HCT116 (cell line): ENCODE measurements at regions not wholly inside any gene's neighbourhood (a gene's known extent, or its start where the extent isn't known, plus 50 kb on each side); places are given as distances from the start of the nearest gene placed in this dataset.

Experiments used
- ATAC-seq: fragments of 200-7000 bp; cut with Tn5 transposase; 2 replicates; pipeline ENCODE4 v1.9.1; 2020; ENCODE audit warnings: mild to moderate bottlenecking, moderate library complexity
- BruUV-seq: library from RNA; stranded (reverse); fragments of 400-500 nt; replicated peaks from 2 replicates; lab custom pipeline; 2021; lab: Mats Ljungman, UMichigan
- CTCF ChIA-PET: fragments of 300-600 bp; sonication (Branson Sonifier 250); formaldehyde crosslinking; loops from one replicate; lab custom pipeline; 2021; ENCODE audit warnings: antibody characterized with exemption; lab: Charles Lee
- POLR2A ChIA-PET: fragments of 300-600, 350-600 bp; sonication (Branson Sonifier 250); formaldehyde crosslinking; loops from one replicate; lab custom pipeline; 2021; ENCODE audit warnings: antibody characterized with exemption; lab: Charles Lee
- RAD21 ChIA-PET, 2 experiments: fragments of 300-600 bp; sonication (Branson Sonifier 250); formaldehyde crosslinking; loops; one replicate each; lab custom pipeline; 2023; ENCODE audit warnings: low total read pairs in 2 of 2; ENCODE audit not compliant: uncharacterized antibody in 2 of 2, unreplicated experiment in 2 of 2, low non-redundant PET in 1 of 2; lab: Charles Lee
- DNase-seq: peaks from one replicate; pipeline ENCODE4 v3.0.0-alpha.2; 2010; ENCODE audit warnings: low read depth, low spot score
- H2AFZ ChIP-seq: fragments of 200-600 bp; shearing (Covaris generic), sonication (generic); 2 replicates; pipeline ENCODE4 v1.6.1; 2017; ENCODE audit warnings: low read depth, mixed run types, mixed read lengths, antibody characterized with exemption, low read length; ENCODE audit not compliant: poor library complexity, severe bottlenecking
- H3K27ac ChIP-seq: 2 replicates; pipeline ENCODE4 v1.5.1; 2012; ENCODE audit warnings: low read depth, low read length
- H3K27me3 ChIP-seq: fragments of 200-600 bp; sonication (generic); 2 replicates; pipeline ENCODE4 v1.6.1; 2016; ENCODE audit warnings: mixed run types, low read length, mixed read lengths; ENCODE audit not compliant: insufficient read depth
- H3K36me3 ChIP-seq, 2 experiments: fragments of 200-500 bp in 1 of 2; fragments of 200-600 bp in 1 of 2; sonication (Bioruptor generic) in 1 of 2; sonication (generic) in 1 of 2; 2 replicates each; pipeline versions ENCODE4 v1.5.1 to v1.6.1; 2014 to 2016; ENCODE audit warnings: low read length in 2 of 2, inconsistent platforms in 1 of 2, mixed read lengths in 1 of 2, mixed run types in 1 of 2; ENCODE audit not compliant: insufficient read depth in 2 of 2, control insufficient read depth in 1 of 2
- H3K4me1 ChIP-seq, 2 experiments: fragments of 200-600 bp in 1 of 2; sonication (generic) in 1 of 2; 2 replicates each; pipeline versions ENCODE4 v1.5.1 to v1.6.1; 2012 to 2017; ENCODE audit warnings: low read length in 2 of 2, inconsistent platforms in 1 of 2, mild to moderate bottlenecking in 1 of 2, mixed read lengths in 1 of 2, mixed run types in 1 of 2, moderate library complexity in 1 of 2; ENCODE audit not compliant: insufficient read depth in 2 of 2, control insufficient read depth in 1 of 2
- H3K4me2 ChIP-seq: fragments of 200-600 bp; sonication (generic); 2 replicates; pipeline ENCODE4 v1.6.1; 2017; ENCODE audit warnings: mixed run types, low read length, mixed read lengths
- H3K4me3 ChIP-seq, 2 experiments: fragments of 200-600 bp in 1 of 2; sonication (generic) in 1 of 2; replicated peaks in 1 of 2; 2 replicates each; pipeline ENCODE4 v1.5.1; 2011 to 2016; ENCODE audit warnings: low read length in 2 of 2, control low read depth in 1 of 2, low read depth in 1 of 2, mild to moderate bottlenecking in 1 of 2, mixed read lengths in 1 of 2, mixed run types in 1 of 2
- H3K79me2 ChIP-seq: fragments of 200-600 bp; sonication (generic); 2 replicates; pipeline ENCODE4 v1.6.1; 2017; ENCODE audit warnings: mild to moderate bottlenecking, mixed run types, low read length, moderate library complexity, mixed read lengths; ENCODE audit not compliant: insufficient read depth
- H3K9ac ChIP-seq: fragments of 200-600 bp; sonication (generic); 2 replicates; pipeline ENCODE4 v1.6.1; 2016; ENCODE audit warnings: low read length, mixed read lengths
- H3K9me2 ChIP-seq: fragments of 200-600 bp; sonication (generic), shearing (Covaris generic); 2 replicates; pipeline ENCODE4 v1.6.1; 2017; ENCODE audit warnings: mixed run types, mild to moderate bottlenecking, moderate library complexity; ENCODE audit not compliant: insufficient read depth
- H3K9me3 ChIP-seq, 2 experiments: fragments of 200-500 bp in 1 of 2; fragments of 200-600 bp in 1 of 2; sonication (Bioruptor generic) in 1 of 2; sonication (generic) in 1 of 2; 2 replicates each; pipeline ENCODE4 v1.6.1; 2014 to 2017; ENCODE audit warnings: low read length in 2 of 2, mixed read lengths in 2 of 2, inconsistent platforms in 1 of 2, low read depth in 1 of 2, mild to moderate bottlenecking in 1 of 2, mixed run types in 1 of 2, moderate library complexity in 1 of 2; ENCODE audit not compliant: control insufficient read depth in 1 of 2, insufficient read depth in 1 of 2
- H4K20me1 ChIP-seq: fragments of 200-600 bp; sonication (generic), shearing (Covaris generic); 2 replicates; pipeline ENCODE4 v1.6.1; 2017; ENCODE audit warnings: mixed run types, mild to moderate bottlenecking, moderate library complexity; ENCODE audit not compliant: insufficient read depth
- CBX3 ChIP-seq: IDR thresholded peaks from 2 replicates; pipeline ENCODE4 v1.6.1; 2012; ENCODE audit warnings: low read depth
- EZH2 ChIP-seq: fragments of 200-600 bp; sonication (generic); IDR thresholded peaks from 2 replicates; pipeline ENCODE4 v1.6.1; 2017; ENCODE audit warnings: antibody characterized with exemption, mixed run types
- EZH2phosphoT487 ChIP-seq: fragments of 200-600 bp; IDR thresholded peaks from 2 replicates; pipeline ENCODE4 v1.6.1; 2018; ENCODE audit warnings: antibody characterized with exemption, borderline replicate concordance
- JUND ChIP-seq: IDR thresholded peaks from 2 replicates; pipeline ENCODE4 v1.6.1; 2012
- POLR2A ChIP-seq: IDR thresholded peaks from 2 replicates; pipeline ENCODE4 v1.7.0; 2011; ENCODE audit warnings: borderline replicate concordance; ENCODE audit not compliant: insufficient read depth, insufficient read length; ENCODE audit errors: extremely low read depth
- POLR2AphosphoS5 ChIP-seq: IDR thresholded peaks from 2 replicates; pipeline ENCODE4 v1.6.1; 2011; ENCODE audit warnings: mild to moderate bottlenecking, low read depth, low read length, moderate library complexity
- RAD21 ChIP-seq: IDR thresholded peaks from 2 replicates; pipeline ENCODE4 v1.6.1; 2012; ENCODE audit warnings: low read depth, mild to moderate bottlenecking
- SP1 ChIP-seq: IDR thresholded peaks from 2 replicates; pipeline ENCODE4 v1.6.1; 2012; ENCODE audit warnings: low read depth
- TCF7L2 ChIP-seq: IDR thresholded peaks from 2 replicates; pipeline ENCODE4 v1.7.0; 2011; ENCODE audit warnings: borderline replicate concordance, inconsistent platforms; ENCODE audit not compliant: insufficient read depth, insufficient read length; ENCODE audit errors: extremely low read depth
- ZFX ChIP-seq: fragments of 450-650 bp; IDR thresholded peaks from 2 replicates; pipeline ENCODE4 v1.6.1; 2017
- ZNF274 ChIP-seq: fragments of 200-500 bp; sonication (Bioruptor generic); IDR thresholded peaks from 2 replicates; pipeline ENCODE4 v1.6.1; 2014; ENCODE audit warnings: mild to moderate bottlenecking, low read depth, low read length, inconsistent platforms
- intact Hi-C: fragments of 100-400 bp; cut with micrococcal nuclease; formaldehyde crosslinking; loops from 2 replicates; pipeline ENCODE4 v1.10.0; 2022
- TF ChIP-seq, protein P1 (sequence below), 3 experiments: fragments of 200-600 bp in 1 of 3; sonication (generic) in 1 of 3; IDR thresholded peaks in 2 of 3; conservative IDR thresholded peaks in 1 of 3; 2 replicates each; pipeline ENCODE4 v1.5.1; 2012 to 2017; ENCODE audit warnings: low read depth in 2 of 3, low read length in 2 of 3, antibody characterized with exemption in 1 of 3, borderline replicate concordance in 1 of 3, control low read depth in 1 of 3, mild to moderate bottlenecking in 1 of 3, mixed read lengths in 1 of 3, mixed run types in 1 of 3, moderate library complexity in 1 of 3; ENCODE audit not compliant: insufficient read depth in 1 of 3
- TF ChIP-seq, protein P2 (sequence below): IDR thresholded peaks from 2 replicates; pipeline ENCODE4 v1.6.1; 2012
- TF ChIP-seq, protein P3 (sequence below): IDR thresholded peaks from 2 replicates; pipeline ENCODE4 v1.6.1; 2012; ENCODE audit warnings: low read depth

DNA sequence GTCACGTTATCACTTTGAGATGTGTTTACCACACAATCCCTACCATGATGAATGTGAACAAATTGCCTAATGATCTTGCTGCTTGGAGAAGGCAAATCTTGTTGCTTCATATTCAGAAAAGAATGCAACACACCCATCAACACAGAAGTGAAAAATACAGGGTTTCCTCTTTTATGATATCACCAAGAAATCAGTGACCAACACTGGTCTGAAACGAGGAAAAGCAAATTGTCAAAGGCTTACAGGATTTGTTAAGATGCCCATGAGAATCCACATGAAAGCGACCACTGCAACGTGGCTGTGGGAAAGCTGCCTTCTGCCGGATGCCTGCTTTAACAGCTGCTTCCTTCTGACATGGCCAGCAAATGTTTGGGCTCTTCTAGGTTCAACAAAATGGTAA is 397.6 kb upstream of the LRATD1 start:
- no peak overlapping the region for H3K4me2 ChIP-seq
- no peaks in the 10 kb centered on the region for H3K36me3 ChIP-seq
- no peak overlapping the region for H3K4me3 ChIP-seq
- POLR2A ChIA-PET = no interaction called here
- CTCF ChIA-PET = no interaction called here
- H3K4me1 ChIP-seq = no peaks in the 10 kb centered on the region
- H3K27ac ChIP-seq = no peak overlapping the region
- no TSS peak for BruUV-seq
- no peak for ATAC-seq
- H4K20me1 ChIP-seq = no peaks in the 10 kb centered on the region
- H3K9me2 ChIP-seq = no peaks in the 10 kb centered on the region
- H3K9ac ChIP-seq = no peak overlapping the region
- no peak overlapping the region for H2AFZ ChIP-seq
- DNase-seq = no peak
- H3K79me2 ChIP-seq = no peaks in the 10 kb centered on the region
- H3K27me3 ChIP-seq = no peaks in the 10 kb centered on the region
- RAD21 ChIA-PET = no interaction called here
- TF ChIP-seq JUND = no peak
- TF ChIP-seq, protein P1, sequence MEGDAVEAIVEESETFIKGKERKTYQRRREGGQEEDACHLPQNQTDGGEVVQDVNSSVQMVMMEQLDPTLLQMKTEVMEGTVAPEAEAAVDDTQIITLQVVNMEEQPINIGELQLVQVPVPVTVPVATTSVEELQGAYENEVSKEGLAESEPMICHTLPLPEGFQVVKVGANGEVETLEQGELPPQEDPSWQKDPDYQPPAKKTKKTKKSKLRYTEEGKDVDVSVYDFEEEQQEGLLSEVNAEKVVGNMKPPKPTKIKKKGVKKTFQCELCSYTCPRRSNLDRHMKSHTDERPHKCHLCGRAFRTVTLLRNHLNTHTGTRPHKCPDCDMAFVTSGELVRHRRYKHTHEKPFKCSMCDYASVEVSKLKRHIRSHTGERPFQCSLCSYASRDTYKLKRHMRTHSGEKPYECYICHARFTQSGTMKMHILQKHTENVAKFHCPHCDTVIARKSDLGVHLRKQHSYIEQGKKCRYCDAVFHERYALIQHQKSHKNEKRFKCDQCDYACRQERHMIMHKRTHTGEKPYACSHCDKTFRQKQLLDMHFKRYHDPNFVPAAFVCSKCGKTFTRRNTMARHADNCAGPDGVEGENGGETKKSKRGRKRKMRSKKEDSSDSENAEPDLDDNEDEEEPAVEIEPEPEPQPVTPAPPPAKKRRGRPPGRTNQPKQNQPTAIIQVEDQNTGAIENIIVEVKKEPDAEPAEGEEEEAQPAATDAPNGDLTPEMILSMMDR (IDR thresholded peaks at IDR 0.05 in 2 of 3, conservative IDR thresholded peaks at IDR 0.05 in 1 of 3; ENCODE audit: borderline replicate concordance in 1 of 3, insufficient read depth in 1 of 3, low read depth in 2 of 3, low read length in 2 of 3) = no peak
- no peak for TF ChIP-seq POLR2AphosphoS5
- no peak for TF ChIP-seq TCF7L2
- no peak for TF ChIP-seq ZNF274
- no peak for TF ChIP-seq EZH2
- TF ChIP-seq POLR2A = no peak
- TF ChIP-seq CBX3 = no peak
- TF ChIP-seq, protein P2, sequence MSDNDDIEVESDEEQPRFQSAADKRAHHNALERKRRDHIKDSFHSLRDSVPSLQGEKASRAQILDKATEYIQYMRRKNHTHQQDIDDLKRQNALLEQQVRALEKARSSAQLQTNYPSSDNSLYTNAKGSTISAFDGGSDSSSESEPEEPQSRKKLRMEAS = no peak
- TF ChIP-seq, protein P3, sequence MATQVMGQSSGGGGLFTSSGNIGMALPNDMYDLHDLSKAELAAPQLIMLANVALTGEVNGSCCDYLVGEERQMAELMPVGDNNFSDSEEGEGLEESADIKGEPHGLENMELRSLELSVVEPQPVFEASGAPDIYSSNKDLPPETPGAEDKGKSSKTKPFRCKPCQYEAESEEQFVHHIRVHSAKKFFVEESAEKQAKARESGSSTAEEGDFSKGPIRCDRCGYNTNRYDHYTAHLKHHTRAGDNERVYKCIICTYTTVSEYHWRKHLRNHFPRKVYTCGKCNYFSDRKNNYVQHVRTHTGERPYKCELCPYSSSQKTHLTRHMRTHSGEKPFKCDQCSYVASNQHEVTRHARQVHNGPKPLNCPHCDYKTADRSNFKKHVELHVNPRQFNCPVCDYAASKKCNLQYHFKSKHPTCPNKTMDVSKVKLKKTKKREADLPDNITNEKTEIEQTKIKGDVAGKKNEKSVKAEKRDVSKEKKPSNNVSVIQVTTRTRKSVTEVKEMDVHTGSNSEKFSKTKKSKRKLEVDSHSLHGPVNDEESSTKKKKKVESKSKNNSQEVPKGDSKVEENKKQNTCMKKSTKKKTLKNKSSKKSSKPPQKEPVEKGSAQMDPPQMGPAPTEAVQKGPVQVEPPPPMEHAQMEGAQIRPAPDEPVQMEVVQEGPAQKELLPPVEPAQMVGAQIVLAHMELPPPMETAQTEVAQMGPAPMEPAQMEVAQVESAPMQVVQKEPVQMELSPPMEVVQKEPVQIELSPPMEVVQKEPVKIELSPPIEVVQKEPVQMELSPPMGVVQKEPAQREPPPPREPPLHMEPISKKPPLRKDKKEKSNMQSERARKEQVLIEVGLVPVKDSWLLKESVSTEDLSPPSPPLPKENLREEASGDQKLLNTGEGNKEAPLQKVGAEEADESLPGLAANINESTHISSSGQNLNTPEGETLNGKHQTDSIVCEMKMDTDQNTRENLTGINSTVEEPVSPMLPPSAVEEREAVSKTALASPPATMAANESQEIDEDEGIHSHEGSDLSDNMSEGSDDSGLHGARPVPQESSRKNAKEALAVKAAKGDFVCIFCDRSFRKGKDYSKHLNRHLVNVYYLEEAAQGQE = no peak
- TF ChIP-seq ZFX = no peak
- no peak for TF ChIP-seq RAD21
- no peak for TF ChIP-seq SP1
- no peak for TF ChIP-seq EZH2phosphoT487
- TF ChIP-seq, all 23 proteins: peak for 0
- H3K9me3 ChIP-seq = peaks cover 8 to 13% of the 10 kb centered on the region in 2 experiments; a peak in 2 of 4 replicates
- intact Hi-C loops = no loop called here
